Activated CD4-positive, alpha-beta T cell treated with anti-CD3 and anti-CD28 coated beads, Interleukin-2, amount 10 ng/mL, durations not matched to agents 7 days and 5 days (primary cell): ENCODE measurements at regions not wholly inside any gene's neighbourhood (a gene's known extent, or its start where the extent isn't known, plus 50 kb on each side); places are given as distances from the start of the nearest gene placed in this dataset.

Experiments used
- CTCF ChIA-PET: fragments of 350-600 bp; sonication (Branson Sonifier 250); formaldehyde crosslinking; loops from one replicate; lab custom pipeline; 2021; ENCODE audit warnings: antibody characterized with exemption; lab: Charles Lee
- POLR2A ChIA-PET: fragments of 350-600 bp; sonication (Branson Sonifier 250); formaldehyde crosslinking; loops from one replicate; lab custom pipeline; 2021; ENCODE audit warnings: antibody characterized with exemption; lab: Charles Lee
- DNase-seq: peaks from one replicate; pipeline ENCODE4 v3.0.0-alpha.2; 2020
- H3K27ac Mint-ChIP-seq: one replicate; pipeline ENCODE4 v1.8.0; 2021; ENCODE audit warnings: mild to moderate bottlenecking, moderate library complexity, mixed read lengths
- H3K27me3 Mint-ChIP-seq: one replicate; pipeline ENCODE4 v1.8.0; 2021; ENCODE audit warnings: mixed read lengths
- H3K36me3 Mint-ChIP-seq: one replicate; pipeline ENCODE4 v1.8.0; 2021; ENCODE audit warnings: low read depth, mixed read lengths
- H3K4me1 Mint-ChIP-seq: one replicate; pipeline ENCODE4 v1.8.0; 2021; ENCODE audit warnings: mixed read lengths
- H3K4me3 Mint-ChIP-seq: one replicate; pipeline ENCODE4 v1.8.0; 2021; ENCODE audit warnings: mild to moderate bottlenecking, moderate library complexity, mixed read lengths
- H3K9me3 Mint-ChIP-seq: one replicate; pipeline ENCODE4 v1.8.0; 2021; ENCODE audit warnings: mixed read lengths

DNA sequence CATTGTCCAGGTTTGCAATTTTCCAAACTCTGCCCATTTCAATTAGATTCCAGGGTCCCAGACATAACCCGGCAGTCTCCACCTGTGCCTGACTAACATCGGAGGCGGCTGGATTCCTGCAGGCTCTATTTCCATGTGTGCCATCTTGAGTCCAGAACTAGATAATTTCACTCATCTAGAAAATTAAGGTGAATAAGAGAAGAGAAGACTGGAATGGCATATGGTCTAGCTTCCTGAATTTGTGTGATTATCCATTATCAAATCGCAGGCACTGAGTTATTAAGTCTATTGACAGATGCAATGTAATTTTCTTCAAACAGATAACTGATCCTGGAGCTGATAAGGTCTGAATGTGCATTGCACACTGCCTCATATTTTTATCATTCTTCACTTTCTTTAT lies 305.2 kb downstream of the ETAA1 start:
- Mint-ChIP-seq H3K4me1 (no peaks in the 10 kb centered on the region), H3K27me3 (no peaks in the 10 kb centered on the region), H3K36me3 (no peaks in the 10 kb centered on the region), H3K9me3 (peaks cover 2% of the 10 kb centered on the region), H3K4me3 (no peak overlapping the region), H3K27ac (no peak overlapping the region)
- ChIA-PET POLR2A (no interaction called here), CTCF (no interaction called here)
- no peak for DNase-seq

DNA sequence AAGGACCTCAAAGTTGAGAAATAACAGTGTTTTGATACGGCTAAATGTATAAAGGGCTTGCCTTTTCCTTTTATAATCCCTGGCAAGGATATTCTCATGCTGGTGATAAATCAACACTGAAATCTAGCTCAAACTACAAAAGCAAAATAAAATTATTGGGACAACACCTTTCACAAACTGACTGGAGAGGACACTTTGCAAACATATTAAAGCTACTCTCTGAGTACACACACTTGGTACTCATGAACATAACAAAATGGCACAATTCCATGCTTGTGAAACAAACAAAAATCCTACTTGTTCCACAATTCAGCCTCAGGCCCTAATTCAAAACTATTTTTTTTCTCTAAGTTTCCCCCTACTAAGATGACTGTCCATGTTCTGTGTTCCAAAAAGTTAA lies 305.8 kb downstream of the ETAA1 start:
- H3K27me3 Mint-ChIP-seq, result no peaks in the 10 kb centered on the region
- H3K36me3 Mint-ChIP-seq, result no peaks in the 10 kb centered on the region
- CTCF ChIA-PET, result no interaction called here
- no peak overlapping the region for H3K27ac Mint-ChIP-seq
- no peak for DNase-seq
- H3K9me3 Mint-ChIP-seq, result peaks cover 2% of the 10 kb centered on the region
- no peaks in the 10 kb centered on the region for H3K4me1 Mint-ChIP-seq
- POLR2A ChIA-PET, result no interaction called here
- no peak overlapping the region for H3K4me3 Mint-ChIP-seq

DNA sequence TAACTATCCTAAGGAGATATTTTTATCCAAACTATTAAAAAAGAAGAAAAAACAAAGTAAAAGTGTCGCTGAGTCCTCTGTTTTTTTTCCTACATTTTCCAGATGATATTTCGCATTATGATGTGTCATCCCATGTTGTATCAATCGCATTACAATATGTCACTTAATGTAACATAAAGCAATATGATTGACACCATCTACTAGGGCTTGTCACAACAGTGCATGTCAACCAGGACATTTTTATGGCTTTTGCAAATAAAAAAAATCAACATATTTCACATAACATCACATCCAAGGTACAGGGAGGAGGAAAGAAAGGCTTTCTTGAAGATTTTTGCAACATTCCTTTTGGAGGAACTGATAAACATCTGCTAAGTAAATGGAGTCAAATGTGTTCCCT lies 308.9 kb downstream of the ETAA1 start:
- Mint-ChIP-seq H3K4me1 (no peaks in the 10 kb centered on the region), H3K4me3 (no peak overlapping the region), H3K9me3 (no peaks in the 10 kb centered on the region), H3K27me3 (no peaks in the 10 kb centered on the region), H3K27ac (no peak overlapping the region), H3K36me3 (no peaks in the 10 kb centered on the region)
- no peak for DNase-seq
- CTCF ChIA-PET, result no interaction called here
- POLR2A ChIA-PET, result no interaction called here

DNA sequence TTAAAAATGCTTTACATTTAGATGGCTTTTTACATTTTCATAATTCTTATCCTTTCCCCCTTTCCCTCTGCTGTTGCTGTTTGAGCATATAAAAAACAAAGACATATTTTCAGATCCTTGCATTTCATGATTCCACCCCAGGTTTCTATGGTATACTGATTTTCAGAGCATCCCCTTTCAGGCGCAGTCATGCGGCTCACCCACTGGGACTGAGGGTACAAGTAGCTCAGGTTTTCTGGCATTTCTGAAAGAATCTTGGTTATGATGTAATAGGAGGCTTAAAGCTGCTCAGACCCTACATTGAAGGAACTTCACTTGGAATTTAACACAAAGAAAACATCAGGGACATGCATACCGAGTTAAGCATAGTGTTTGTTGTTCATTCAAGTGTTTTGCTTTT lies 310.8 kb downstream of the ETAA1 start:
- no peaks in the 10 kb centered on the region for H3K4me1 Mint-ChIP-seq
- CTCF ChIA-PET, result no interaction called here
- H3K9me3 Mint-ChIP-seq, result no peaks in the 10 kb centered on the region
- H3K27me3 Mint-ChIP-seq, result no peaks in the 10 kb centered on the region
- H3K4me3 Mint-ChIP-seq, result no peak overlapping the region
- no peaks in the 10 kb centered on the region for H3K36me3 Mint-ChIP-seq
- POLR2A ChIA-PET, result no interaction called here
- no peak overlapping the region for H3K27ac Mint-ChIP-seq
- no peak for DNase-seq

DNA sequence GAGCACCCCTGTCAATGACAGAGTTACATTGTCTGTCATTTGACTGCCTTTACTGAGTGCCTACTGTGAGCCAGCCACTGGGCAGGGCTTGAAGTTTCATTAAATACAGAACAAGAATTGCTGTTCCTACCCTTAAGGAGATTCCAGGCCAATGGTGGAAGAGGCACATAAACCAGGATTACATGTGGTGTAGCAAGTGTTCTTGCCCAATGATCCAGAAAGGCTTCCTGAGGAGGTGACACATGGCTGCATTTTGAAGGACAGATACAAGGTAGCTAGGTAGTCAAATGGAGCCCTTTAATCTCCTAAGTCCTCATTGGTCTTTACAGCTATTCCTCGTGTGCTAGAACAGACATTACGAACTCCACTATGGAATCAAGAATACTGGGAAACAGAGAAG lies 312.7 kb downstream of the ETAA1 start:
- no peak overlapping the region for H3K27ac Mint-ChIP-seq
- H3K36me3 Mint-ChIP-seq, result no peaks in the 10 kb centered on the region
- H3K27me3 Mint-ChIP-seq, result no peaks in the 10 kb centered on the region
- DNase-seq, result no peak
- no peaks in the 10 kb centered on the region for H3K9me3 Mint-ChIP-seq
- H3K4me3 Mint-ChIP-seq, result no peak overlapping the region
- H3K4me1 Mint-ChIP-seq, result no peaks in the 10 kb centered on the region
- CTCF ChIA-PET, result no interaction called here
- POLR2A ChIA-PET, result no interaction called here

DNA sequence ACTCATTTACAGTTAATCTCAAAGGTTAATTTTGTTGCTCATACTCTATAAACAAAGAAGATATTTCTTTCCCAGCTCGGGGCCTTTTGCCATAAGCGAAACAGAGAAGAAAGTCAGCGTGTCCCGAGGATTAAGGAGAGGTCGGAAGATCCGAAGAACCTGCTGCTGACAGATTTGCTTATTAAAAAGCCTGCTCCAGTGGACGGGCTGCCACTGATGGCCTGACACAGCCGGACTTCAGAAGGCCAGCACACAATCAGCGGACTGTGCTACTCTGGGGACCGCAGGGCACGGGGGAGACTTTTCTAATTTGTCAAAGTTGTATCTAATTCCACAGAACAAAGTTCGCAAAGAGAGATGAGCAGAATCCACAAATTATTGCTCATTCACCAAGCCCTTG lies 315.4 kb downstream of the ETAA1 start:
- no peaks in the 10 kb centered on the region for H3K36me3 Mint-ChIP-seq
- no peak overlapping the region for H3K27ac Mint-ChIP-seq
- no peaks in the 10 kb centered on the region for H3K4me1 Mint-ChIP-seq
- H3K4me3 Mint-ChIP-seq, result no peak overlapping the region
- POLR2A ChIA-PET, result no interaction called here
- CTCF ChIA-PET, result no interaction called here
- H3K27me3 Mint-ChIP-seq, result no peaks in the 10 kb centered on the region
- no peaks in the 10 kb centered on the region for H3K9me3 Mint-ChIP-seq
- no peak for DNase-seq

DNA sequence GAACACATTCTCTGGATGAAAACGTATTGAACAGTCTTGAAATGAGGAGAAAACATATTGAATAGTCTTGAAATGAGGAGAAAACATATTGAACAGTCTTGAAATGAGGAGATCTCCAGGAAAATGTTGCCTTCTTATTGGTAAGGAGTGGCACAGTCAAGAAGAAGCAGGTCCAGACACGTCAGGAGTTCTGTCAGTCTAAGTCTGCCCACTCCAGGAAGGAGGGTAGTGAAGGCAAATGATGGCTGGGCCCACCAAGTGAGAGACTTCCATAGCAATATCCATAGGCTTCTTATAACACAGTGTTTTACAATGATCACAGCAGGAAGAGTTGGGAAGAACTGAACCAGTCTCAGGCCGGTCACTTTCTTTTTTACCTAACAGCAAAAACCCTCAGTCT lies 316.2 kb downstream of the ETAA1 start:
- H3K4me1 Mint-ChIP-seq, result no peaks in the 10 kb centered on the region
- H3K9me3 Mint-ChIP-seq, result no peaks in the 10 kb centered on the region
- no peaks in the 10 kb centered on the region for H3K36me3 Mint-ChIP-seq
- H3K4me3 Mint-ChIP-seq, result no peak overlapping the region
- ChIA-PET POLR2A (no interaction called here), CTCF (no interaction called here)
- no peaks in the 10 kb centered on the region for H3K27me3 Mint-ChIP-seq
- H3K27ac Mint-ChIP-seq, result no peak overlapping the region
- DNase-seq, result no peak

DNA sequence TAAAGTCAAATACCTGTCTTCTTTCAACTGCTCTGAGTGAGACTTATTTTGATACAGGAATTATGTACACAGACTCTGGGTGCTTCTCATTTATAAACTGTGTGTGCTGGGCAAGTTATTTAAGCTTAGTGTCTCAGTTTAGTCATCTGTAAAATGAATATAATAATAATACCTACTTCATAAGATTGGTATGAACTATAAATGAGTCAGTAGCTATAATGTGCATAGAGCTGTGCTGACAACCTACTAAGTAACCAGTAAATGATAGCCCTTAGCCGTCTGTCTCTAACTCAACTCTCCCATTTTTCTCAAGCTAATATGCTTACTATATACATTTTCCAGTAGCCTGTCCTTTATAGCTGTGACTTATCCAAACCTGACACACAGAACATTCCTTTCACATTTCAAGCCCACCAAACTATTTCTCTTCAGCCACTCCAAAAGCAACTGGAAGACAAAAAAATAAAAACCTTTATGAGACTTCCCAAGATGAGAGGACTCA lies 319.8 kb downstream of the ETAA1 start:
- Mint-ChIP-seq H3K4me3 (no peak overlapping the region), H3K9me3 (peaks cover 6% of the 10 kb centered on the region), H3K27me3 (no peaks in the 10 kb centered on the region), H3K36me3 (no peaks in the 10 kb centered on the region), H3K27ac (no peak overlapping the region), H3K4me1 (no peaks in the 10 kb centered on the region)
- ChIA-PET CTCF (no interaction called here), POLR2A (no interaction called here)
- DNase-seq, result no peak

DNA sequence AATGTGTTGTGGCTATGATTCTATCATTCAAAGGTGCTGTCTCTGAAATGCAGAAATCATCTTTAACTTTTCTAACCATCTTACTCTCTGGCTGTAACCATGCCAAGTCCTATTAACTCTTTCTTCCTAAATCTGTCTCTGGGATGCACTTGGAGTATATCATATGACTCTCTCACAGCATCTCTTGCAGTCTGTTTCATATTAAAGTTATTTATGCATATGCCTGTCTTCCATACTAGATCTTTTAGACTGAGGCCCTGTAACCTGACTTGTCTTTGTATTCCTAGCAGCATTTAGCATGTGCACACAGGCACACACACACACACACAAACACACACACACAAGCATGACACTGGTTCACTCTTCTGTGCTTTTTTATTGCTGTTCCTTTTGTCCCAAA lies 320.6 kb downstream of the ETAA1 start:
- H3K9me3 Mint-ChIP-seq, result peaks cover 6% of the 10 kb centered on the region
- DNase-seq, result no peak
- H3K4me3 Mint-ChIP-seq, result no peak overlapping the region
- H3K27ac Mint-ChIP-seq, result no peak overlapping the region
- ChIA-PET CTCF (no interaction called here), POLR2A (no interaction called here)
- no peaks in the 10 kb centered on the region for H3K4me1 Mint-ChIP-seq
- no peaks in the 10 kb centered on the region for H3K27me3 Mint-ChIP-seq
- H3K36me3 Mint-ChIP-seq, result no peaks in the 10 kb centered on the region

DNA sequence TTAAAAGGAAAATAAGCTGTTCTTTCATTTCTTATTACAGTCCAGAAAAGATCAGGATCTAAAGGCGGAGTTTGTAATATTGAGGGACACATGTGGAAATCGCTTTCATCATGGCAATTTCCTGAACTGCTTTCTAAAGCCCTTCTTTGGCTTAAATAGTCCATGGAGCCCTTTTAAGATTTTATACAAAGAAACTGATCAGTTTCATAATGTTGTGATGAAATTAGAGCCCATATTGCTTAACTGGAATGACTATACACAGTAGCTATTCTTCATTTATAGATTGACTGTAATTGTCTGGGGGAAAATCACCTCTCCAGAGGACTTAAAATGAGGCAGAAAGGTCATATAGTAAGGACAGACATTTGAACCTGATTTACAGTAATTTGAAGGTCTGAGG lies 322.2 kb downstream of the ETAA1 start:
- H3K27ac Mint-ChIP-seq, result no peak overlapping the region
- DNase-seq, result no peak
- no peaks in the 10 kb centered on the region for H3K36me3 Mint-ChIP-seq
- H3K4me3 Mint-ChIP-seq, result no peak overlapping the region
- CTCF ChIA-PET, result no interaction called here
- POLR2A ChIA-PET, result no interaction called here
- no peaks in the 10 kb centered on the region for H3K4me1 Mint-ChIP-seq
- H3K27me3 Mint-ChIP-seq, result no peaks in the 10 kb centered on the region
- peaks cover 6% of the 10 kb centered on the region for H3K9me3 Mint-ChIP-seq

DNA sequence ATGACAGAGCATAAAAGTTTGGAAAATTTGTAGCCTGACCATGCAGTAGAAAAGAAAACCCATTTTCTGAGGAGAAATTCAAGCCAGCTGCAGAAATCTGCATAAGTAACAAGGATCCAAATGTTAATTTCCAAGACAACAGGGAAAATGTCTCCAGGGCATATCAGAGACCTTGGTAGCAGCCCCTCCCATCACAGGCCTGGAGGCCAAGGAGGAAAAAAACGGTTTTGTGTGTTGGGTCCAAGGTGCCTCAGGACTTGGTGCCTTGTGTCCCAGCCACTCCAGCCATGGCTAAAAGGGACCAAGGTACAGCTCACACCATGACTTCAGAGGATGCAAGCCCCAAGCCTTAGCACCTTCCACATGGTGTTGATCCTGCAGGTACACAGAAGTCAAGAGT lies 324.4 kb downstream of the ETAA1 start:
- no peak for DNase-seq
- CTCF ChIA-PET, result no interaction called here
- Mint-ChIP-seq H3K36me3 (no peaks in the 10 kb centered on the region), H3K9me3 (peaks cover 6% of the 10 kb centered on the region), H3K4me1 (no peaks in the 10 kb centered on the region), H3K4me3 (no peak overlapping the region), H3K27me3 (no peaks in the 10 kb centered on the region), H3K27ac (no peak overlapping the region)
- POLR2A ChIA-PET, result no interaction called here

DNA sequence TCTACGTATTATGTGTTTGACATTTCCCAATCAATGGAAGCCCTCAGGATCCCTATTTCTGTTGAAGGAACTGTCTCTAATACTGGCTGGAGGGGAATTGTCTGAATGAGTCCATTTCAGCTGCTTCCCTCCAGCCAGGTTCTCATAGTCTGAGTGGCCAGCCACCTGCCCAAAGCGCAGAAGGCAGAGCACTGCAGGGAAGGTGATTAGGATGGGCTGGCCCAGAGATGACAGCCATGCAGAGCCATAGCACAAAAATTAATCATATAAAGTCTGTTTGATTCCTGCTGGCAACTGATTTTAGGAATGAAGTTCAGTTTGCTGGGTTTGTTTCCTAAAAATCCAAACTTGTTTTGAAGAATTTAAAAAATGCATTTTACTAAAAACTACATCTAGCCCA lies 327.1 kb downstream of the ETAA1 start:
- Mint-ChIP-seq H3K4me1 (no peaks in the 10 kb centered on the region), H3K36me3 (no peaks in the 10 kb centered on the region), H3K27ac (no peak overlapping the region), H3K9me3 (peaks cover 6% of the 10 kb centered on the region), H3K4me3 (no peak overlapping the region), H3K27me3 (no peaks in the 10 kb centered on the region)
- POLR2A ChIA-PET, result no interaction called here
- no peak for DNase-seq
- CTCF ChIA-PET, result no interaction called here

DNA sequence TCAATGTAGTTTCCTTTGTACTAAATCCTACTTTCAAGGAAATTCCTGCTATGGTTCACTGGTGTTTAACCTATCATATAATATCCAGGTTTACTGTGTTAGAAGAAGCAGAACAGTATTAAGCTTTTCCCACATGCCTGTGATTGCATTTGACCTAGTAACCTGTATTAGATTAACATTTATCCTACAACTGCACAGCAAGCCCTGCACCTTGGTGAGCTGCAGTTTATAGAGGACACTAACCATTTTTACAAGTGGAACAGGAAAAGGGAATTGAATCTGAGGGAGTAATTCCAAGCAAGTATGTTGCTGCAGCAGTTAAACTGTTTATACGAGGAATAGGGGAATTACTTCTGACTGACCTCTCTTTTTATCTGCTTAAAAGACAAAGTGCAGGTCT lies 328.6 kb downstream of the ETAA1 start:
- DNase-seq, result no peak
- Mint-ChIP-seq H3K4me3 (no peak overlapping the region), H3K27me3 (no peaks in the 10 kb centered on the region), H3K4me1 (no peaks in the 10 kb centered on the region), H3K27ac (no peak overlapping the region), H3K36me3 (no peaks in the 10 kb centered on the region), H3K9me3 (peaks cover 6% of the 10 kb centered on the region)
- ChIA-PET CTCF (no interaction called here), POLR2A (no interaction called here)

DNA sequence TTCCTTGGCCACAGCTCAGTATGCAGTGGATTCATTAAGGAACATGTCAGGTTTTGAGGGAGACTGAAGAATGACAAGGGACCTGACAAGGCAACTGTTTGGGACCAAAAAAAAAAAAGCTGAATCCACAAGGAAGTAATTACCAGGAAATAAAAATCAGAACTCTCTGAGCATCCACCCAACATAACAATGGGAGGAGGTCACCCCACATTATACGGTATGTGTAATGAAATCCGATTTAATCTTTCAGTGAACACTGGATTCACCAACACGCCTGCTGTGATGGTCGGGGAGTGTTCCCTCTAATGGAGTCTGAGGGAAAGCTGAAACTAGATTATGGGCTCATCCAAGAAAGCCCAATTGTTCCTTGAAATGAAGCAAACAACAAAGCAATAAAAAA lies 329.3 kb downstream of the ETAA1 start:
- H3K9me3 Mint-ChIP-seq, result no peaks in the 10 kb centered on the region
- H3K27ac Mint-ChIP-seq, result no peak overlapping the region
- H3K27me3 Mint-ChIP-seq, result no peaks in the 10 kb centered on the region
- no peak overlapping the region for H3K4me3 Mint-ChIP-seq
- H3K36me3 Mint-ChIP-seq, result no peaks in the 10 kb centered on the region
- ChIA-PET CTCF (no interaction called here), POLR2A (no interaction called here)
- H3K4me1 Mint-ChIP-seq, result no peaks in the 10 kb centered on the region
- DNase-seq, result no peak
